GM12878 (cell line): ENCODE measurements at regions not wholly inside any gene's neighbourhood (a gene's known extent, or its start where the extent isn't known, plus 50 kb on each side); places are given as distances from the start of the nearest gene placed in this dataset.

Experiments
- ATAC-seq: fragments of 200-7000 bp; cut with Tn5 transposase; 3 replicates; pipeline ENCODE4 v1.9.1; 2020; ENCODE audit warnings: mild to moderate bottlenecking, moderate library complexity
- BruUV-seq: library from RNA; stranded (reverse); fragments of 400-500 nt; replicated peaks from 2 replicates; lab custom pipeline; 2021; lab: Mats Ljungman, UMichigan
- CTCF ChIA-PET: fragments of 300-600 bp; sonication (Branson Sonifier 250); formaldehyde crosslinking; extraction: SDS; loops from one replicate; lab custom pipeline; 2021; ENCODE audit warnings: inconsistent platforms; lab: Yijun Ruan, JAX
- POLR2A ChIA-PET: fragments of 350-600 bp; formaldehyde crosslinking; extraction: SDS; loops from one replicate; lab custom pipeline; 2021; ENCODE audit warnings: inconsistent platforms; lab: Charles Lee
- RAD21 ChIA-PET: fragments of 300-600 bp; sonication (Branson Sonifier 250); formaldehyde crosslinking; loops from one replicate; lab custom pipeline; 2023; ENCODE audit warnings: antibody characterized with exemption; ENCODE audit not compliant: unreplicated experiment; lab: Charles Lee
- SMC1A ChIA-PET: fragments of 300-600 bp; sonication (Branson Sonifier 250); formaldehyde crosslinking; loops from one replicate; lab custom pipeline; 2023; ENCODE audit not compliant: unreplicated experiment, uncharacterized antibody; lab: Charles Lee
- DNase-seq: peaks from one replicate; pipeline ENCODE4 v3.0.0-alpha.2; 2011; ENCODE audit warnings: low read depth, low spot score
- FAIRE-seq: peaks from 3 replicates; lab custom pipeline; 2011; peaks lifted over from hg19 to GRCh38; lab: Jason Lieb, UNC
- H2AFZ ChIP-seq: 2 replicates; pipeline ENCODE4 v1.6.0; 2011; ENCODE audit warnings: low read depth, low read length, control low read depth; ENCODE audit not compliant: control insufficient read depth
- H3K27ac ChIP-seq: 2 replicates; pipeline ENCODE4 v1.5.1; 2011; ENCODE audit warnings: control low read depth; ENCODE audit not compliant: control insufficient read depth, insufficient read depth
- H3K27me3 ChIP-seq, 2 experiments: replicated peaks in 1 of 2; 2 replicates each; pipeline versions ENCODE4 v1.6.0 to v1.6.1; 2011; ENCODE audit warnings: low read length in 1 of 2; ENCODE audit not compliant: control insufficient read depth in 2 of 2, insufficient read depth in 2 of 2
- H3K36me3 ChIP-seq, 2 experiments: 2 replicates each; pipeline ENCODE4 v1.5.1; 2011; ENCODE audit warnings: low read length in 1 of 2; ENCODE audit not compliant: control insufficient read depth in 2 of 2, insufficient read depth in 2 of 2
- H3K4me1 ChIP-seq: 2 replicates; pipeline ENCODE4 v1.6.1; 2011; ENCODE audit warnings: mild to moderate bottlenecking, low read length, moderate library complexity, mixed read lengths; ENCODE audit not compliant: control insufficient read depth, insufficient read depth
- H3K4me2 ChIP-seq: 2 replicates; pipeline ENCODE4 v1.6.0; 2011; ENCODE audit warnings: control low read depth; ENCODE audit not compliant: control insufficient read depth, insufficient read depth
- H3K4me3 ChIP-seq: fragments of 200-600 bp; sonication (generic); 2 replicates; pipeline ENCODE4 v1.5.1; 2016
- H3K79me2 ChIP-seq: 2 replicates; pipeline ENCODE4 v1.6.0; 2011; ENCODE audit warnings: low read length; ENCODE audit not compliant: control insufficient read depth, insufficient read depth
- H3K9ac ChIP-seq: 2 replicates; pipeline ENCODE4 v1.8.0; 2011; ENCODE audit warnings: low read length, control low read depth, mixed read lengths; ENCODE audit not compliant: control insufficient read depth, insufficient read depth
- H3K9me3 ChIP-seq: replicated peaks from 3 replicates; pipeline ENCODE4 v1.5.1; 2011; ENCODE audit warnings: mild to moderate bottlenecking, low read length; ENCODE audit not compliant: control insufficient read depth, insufficient read depth
- H4K20me1 ChIP-seq: 2 replicates; pipeline ENCODE4 v1.6.0; 2011; ENCODE audit not compliant: control insufficient read depth, insufficient read depth
- CREB1 ChIP-seq: IDR thresholded peaks from 2 replicates; pipeline ENCODE4 v1.6.1; 2012; ENCODE audit warnings: low read depth, mild to moderate bottlenecking, inconsistent platforms
- EED ChIP-seq: sonication (generic); IDR thresholded peaks from 2 replicates; pipeline ENCODE4 v1.6.1; 2016; ENCODE audit warnings: antibody characterized with exemption, low read depth
- ZSCAN29 ChIP-seq: fragments of 450-650 bp; IDR thresholded peaks from 2 replicates; pipeline ENCODE4 v1.6.1; 2017; ENCODE audit warnings: mild to moderate bottlenecking, moderate library complexity
- WGBS: methylation state at CpG from one replicate; pipeline ENCODE4 v1.1.6; 2016; ENCODE audit warnings: low lambda C conversion rate; ENCODE audit not compliant: insufficient replicate concordance, insufficient coverage; ENCODE audit errors: missing lambda C conversion rate; 5-methylcytosine and 5-hydroxymethylcytosine counted together
- in situ Hi-C: fragments of 300-500 bp; cut with MboI; formaldehyde crosslinking; loops from 9 replicates; pipeline ENCODE4 v1.14.3; 2018; ENCODE audit warnings: mixed read lengths
- intact Hi-C: fragments of 100-400 bp; cut with micrococcal nuclease; formaldehyde crosslinking; loops from one replicate; pipeline ENCODE4 v1.14.2; 2022; ENCODE audit not compliant: unreplicated experiment

DNA sequence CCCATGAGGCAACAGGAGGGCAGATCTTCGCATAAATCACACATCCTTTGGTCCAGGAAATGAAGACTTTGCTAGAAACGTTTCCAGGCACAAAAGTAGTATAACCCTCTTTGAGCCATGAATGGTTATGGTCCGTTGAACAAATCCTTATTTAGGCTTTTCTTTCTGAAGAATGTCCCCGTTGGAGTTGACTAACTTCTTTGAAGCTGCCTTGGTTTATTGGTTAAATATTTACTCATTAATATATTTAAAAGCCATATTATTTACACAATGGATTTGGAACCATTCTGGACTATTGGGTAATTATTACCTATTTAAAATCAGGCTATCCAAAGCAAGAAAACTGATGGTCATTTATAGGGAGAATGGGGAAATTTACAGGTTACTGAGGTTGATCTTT is 347.6 kb upstream of the SLC30A5 start:
- Histone ChIP-seq H4K20me1 (no peaks in the 10 kb centered on the region), H3K36me3 (no peaks in the 10 kb centered on the region), H2AFZ (no peak overlapping the region), H3K79me2 (no peaks in the 10 kb centered on the region), H3K9me3 (no peaks in the 10 kb centered on the region; the same call in 2 of the 3 replicates)
- FAIRE-seq (no peak), DNase-seq (no peak)
- in situ Hi-C loops, result no loop called here
- ChIA-PET RAD21 (interaction anchor here (1.8 kb wide), 1 partner anchor 35 kb away, joined by 5 read pairs; no protein-coding TSS in a partner anchor), CTCF (interaction anchor here (1.2 to 1.4 kb wide), 2 partner anchors 282 to 459 kb away, joined by 4 read pairs; no protein-coding TSS in a partner anchor), POLR2A (no interaction called here)
- no TSS peak for BruUV-seq
- 37% methylated on average over 4 of the region's 4 CpGs for WGBS
- TF ChIP-seq EED, result no peak
- TF ChIP-seq, all 136 proteins: peak for 0
- SMC1A ChIA-PET, result interaction anchor here (1.0 to 2.5 kb wide), 4 partner anchors 35 to 460 kb away, joined by 3 to 9 read pairs (median 4); no protein-coding TSS in a partner anchor
- H3K9ac ChIP-seq, result no peak overlapping the region
- no peaks in the 10 kb centered on the region; a peak in 1 of 4 replicates for H3K27me3 ChIP-seq
- intact Hi-C loops, result loop anchor here (5.0 to 10.0 kb wide), 3 partner anchors 181 to 471 kb away; no protein-coding TSS in a partner anchor
- H3K4me3 ChIP-seq, result no peak overlapping the region
- no peak overlapping the region for H3K27ac ChIP-seq
- H3K4me1 ChIP-seq, result no peaks in the 10 kb centered on the region
- H3K4me2 ChIP-seq, result no peak overlapping the region
- ATAC-seq, result no peak

DNA sequence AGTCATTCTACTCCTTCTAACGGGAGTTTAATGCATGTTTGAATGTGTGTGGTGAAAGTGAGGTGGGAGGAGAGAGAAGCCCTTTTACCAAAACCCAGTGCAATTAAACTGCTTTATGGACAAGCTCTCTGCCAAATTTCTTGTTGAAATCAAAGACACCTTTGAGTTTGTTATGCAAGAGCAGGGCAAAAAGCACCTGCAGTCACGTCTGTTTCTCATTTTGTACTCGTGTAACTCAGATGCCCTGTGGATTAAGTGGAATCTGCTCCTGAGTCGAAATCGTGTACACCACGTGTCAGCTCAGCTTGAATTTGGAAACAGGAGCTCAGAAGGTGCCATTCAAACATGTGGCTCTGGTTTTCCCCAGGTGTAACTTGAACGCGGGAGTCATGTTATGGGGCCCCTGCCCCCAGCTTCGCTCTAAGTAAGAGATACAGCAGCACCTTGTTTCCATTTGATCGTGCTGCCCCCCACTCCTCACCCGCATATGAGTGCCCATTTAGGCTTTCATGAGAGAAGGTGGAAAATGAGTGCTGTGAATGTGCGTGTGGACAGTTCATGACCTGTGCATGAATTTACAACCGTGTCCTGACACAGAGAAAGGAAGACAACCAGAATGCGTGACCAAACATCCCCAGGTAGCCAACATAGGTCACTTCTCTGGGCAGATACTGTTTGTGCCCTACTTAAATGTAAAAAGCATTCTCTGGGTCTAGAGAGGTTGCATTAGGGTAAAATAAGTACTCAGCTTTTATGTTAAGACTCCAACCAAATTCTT is 347.0 kb upstream of the SLC30A5 start:
- Histone ChIP-seq H4K20me1 (no peaks in the 10 kb centered on the region), H3K4me2 (no peak overlapping the region), H3K79me2 (no peaks in the 10 kb centered on the region), H2AFZ (no peak overlapping the region), H3K4me1 (no peaks in the 10 kb centered on the region), H3K36me3 (no peaks in the 10 kb centered on the region), H3K27ac (no peak overlapping the region), H3K27me3 (no peaks in the 10 kb centered on the region; a peak in 1 of 4 replicates), H3K4me3 (no peak overlapping the region), H3K9ac (no peak overlapping the region), H3K9me3 (no peaks in the 10 kb centered on the region; the same call in 2 of the 3 replicates)
- FAIRE-seq (no peak), DNase-seq (no peak), ATAC-seq (no peak)
- TF ChIP-seq CREB1 (no peak), ZSCAN29 (no peak)
- POLR2A ChIA-PET, result no interaction called here
- 61% methylated on average over 14 of the region's 14 CpGs for WGBS
- RAD21 ChIA-PET, result interaction anchor here (0.9 to 1.8 kb wide), 2 partner anchors 36 to 101 kb away, joined by 3 to 5 read pairs; no protein-coding TSS in a partner anchor
- CTCF ChIA-PET, result interaction anchor here (1.2 to 1.4 kb wide), 2 partner anchors 283 to 460 kb away, joined by 4 read pairs; no protein-coding TSS in a partner anchor
- intact Hi-C loops (loop anchor here (5.0 to 10.0 kb wide), 3 partner anchors 182 to 472 kb away; no protein-coding TSS in a partner anchor), in situ Hi-C loops (no loop called here)
- SMC1A ChIA-PET, result interaction anchor here (1.0 to 2.5 kb wide), 4 partner anchors 36 to 460 kb away, joined by 3 to 9 read pairs (median 4); no protein-coding TSS in a partner anchor
- BruUV-seq, result no TSS peak
